Stomach (tissue), 8 donors: ENCODE measurements at regions not wholly inside any gene's neighbourhood (a gene's known extent, or its start where the extent isn't known, plus 50 kb on each side); places are given as distances from the start of the nearest gene placed in this dataset.

Experiments used
- DNase-seq, 2 donors: peaks; one replicate each; pipeline versions ENCODE4 v3.0.0 to v3.0.0-alpha.2; 2013 to 2019
- H3K27ac ChIP-seq, 5 donors: fragments of 200-600 bp in 4 of 5; sonication (generic) in 4 of 5; one replicate each; pipeline ENCODE4 v1.5.1; 2013 to 2019; ENCODE audit warnings: mild to moderate bottlenecking in 1 of 5, moderate library complexity in 1 of 5
- H3K27me3 ChIP-seq, 3 donors: fragments of 200-600 bp; sonication (generic); one replicate each; pipeline ENCODE4 v1.5.1; 2017 to 2019; ENCODE audit warnings: mixed run types in 1 of 3
- H3K36me3 ChIP-seq, 4 donors: fragments of 200-600 bp; sonication (generic); 1 replicate in 3 of 4; 2 replicates in 1 of 4; pipeline ENCODE4 v1.5.1; 2016 to 2019
- H3K4me1 ChIP-seq, 4 donors: fragments of 200-600 bp; sonication (generic); one replicate each; pipeline ENCODE4 v1.5.1; 2016 to 2019
- H3K4me3 ChIP-seq, 4 donors: fragments of 200-600 bp; sonication (generic) in 3 of 4; one replicate each; pipeline ENCODE4 v1.5.1; 2016 to 2019; ENCODE audit warnings: mild to moderate bottlenecking in 1 of 4
- H3K9me3 ChIP-seq, 4 donors: fragments of 200-600 bp; sonication (generic); one replicate each; pipeline ENCODE4 v1.5.1; 2016 to 2019
- EP300 ChIP-seq: sonication (generic); formaldehyde crosslinking; IDR thresholded peaks from one replicate; pipeline ENCODE4 v1.6.1; 2017; ENCODE audit warnings: antibody characterized with exemption
- POLR2A ChIP-seq, 4 donors: fragments of 450-650 bp; IDR thresholded peaks; one replicate each; pipeline ENCODE4 v1.6.1; 2016; ENCODE audit warnings: antibody characterized with exemption in 4 of 4, control low read depth in 2 of 4, mild to moderate bottlenecking in 1 of 4, moderate library complexity in 1 of 4
- POLR2AphosphoS5 ChIP-seq, 3 donors: sonication (generic); formaldehyde crosslinking; IDR thresholded peaks; one replicate each; pipeline ENCODE4 v1.6.1; 2016; ENCODE audit warnings: antibody characterized with exemption in 3 of 3
- WGBS, 5 donors: extraction: QIAGEN DNeasy Blood & Tissue Kit in 3 of 5; methylation state at CpG; one replicate each; pipeline versions ENCODE4 v1.1.5 to v1.1.7; 2013 to 2018; 5-methylcytosine and 5-hydroxymethylcytosine counted together
- intact Hi-C: fragments of 100-400 bp; cut with DNase I; formaldehyde crosslinking; loops from one replicate; pipeline ENCODE4 v1.15.1; 2023; ENCODE audit warnings: low total_unique reads
- TF ChIP-seq, protein P1 (sequence below), 7 experiments: fragments of 450-650 bp in 4 of 7; fragments of 200-600 bp in 3 of 7; sonication (generic) in 3 of 7; IDR thresholded peaks; one replicate each; pipeline ENCODE4 v1.5.1; 2016 to 2019; ENCODE audit warnings: antibody characterized with exemption in 7 of 7, control low read depth in 2 of 7, mild to moderate bottlenecking in 1 of 7
- donor health status: healthy with polysubstance abuse.
- donor health status: Bipolar disorder and iron deficiency.
- donor health status: healthy.

DNA sequence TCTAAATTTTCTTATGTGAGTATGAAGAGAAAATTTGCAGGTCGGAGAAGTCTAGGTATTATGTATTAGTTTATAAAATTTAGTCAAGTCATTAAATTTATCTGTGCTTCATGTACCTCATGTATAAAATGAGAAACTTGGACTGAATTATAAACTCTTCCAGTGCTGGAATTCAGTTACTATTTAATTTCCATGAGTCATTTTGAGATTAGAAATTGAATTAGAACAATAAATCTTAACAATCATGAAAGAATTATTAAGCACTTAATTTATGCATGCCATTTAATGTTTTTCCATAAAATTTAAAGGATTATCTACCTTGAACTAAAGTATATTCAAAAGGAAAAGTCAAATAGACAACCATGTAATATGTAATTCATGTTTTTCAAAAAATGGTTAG is 195.8 kb downstream of the MAD2L1 start:
- no peak overlapping the region for H3K4me3 ChIP-seq
- H3K9me3 ChIP-seq, result no peaks in the 10 kb centered on the region
- 50 to 69% (median 59%) methylated on average over 1 of the region's 1 CpG for WGBS, 5 donors
- intact Hi-C loops, result no loop called here
- H3K36me3 ChIP-seq, result no peaks in the 10 kb centered on the region
- no peaks in the 10 kb centered on the region for H3K4me1 ChIP-seq
- no peaks in the 10 kb centered on the region for H3K27me3 ChIP-seq
- no peak overlapping the region for H3K27ac ChIP-seq
- no peak for TF ChIP-seq EP300
- no peak for TF ChIP-seq POLR2AphosphoS5 (IDR thresholded peaks at IDR 0.05)
- TF ChIP-seq, protein P1, sequence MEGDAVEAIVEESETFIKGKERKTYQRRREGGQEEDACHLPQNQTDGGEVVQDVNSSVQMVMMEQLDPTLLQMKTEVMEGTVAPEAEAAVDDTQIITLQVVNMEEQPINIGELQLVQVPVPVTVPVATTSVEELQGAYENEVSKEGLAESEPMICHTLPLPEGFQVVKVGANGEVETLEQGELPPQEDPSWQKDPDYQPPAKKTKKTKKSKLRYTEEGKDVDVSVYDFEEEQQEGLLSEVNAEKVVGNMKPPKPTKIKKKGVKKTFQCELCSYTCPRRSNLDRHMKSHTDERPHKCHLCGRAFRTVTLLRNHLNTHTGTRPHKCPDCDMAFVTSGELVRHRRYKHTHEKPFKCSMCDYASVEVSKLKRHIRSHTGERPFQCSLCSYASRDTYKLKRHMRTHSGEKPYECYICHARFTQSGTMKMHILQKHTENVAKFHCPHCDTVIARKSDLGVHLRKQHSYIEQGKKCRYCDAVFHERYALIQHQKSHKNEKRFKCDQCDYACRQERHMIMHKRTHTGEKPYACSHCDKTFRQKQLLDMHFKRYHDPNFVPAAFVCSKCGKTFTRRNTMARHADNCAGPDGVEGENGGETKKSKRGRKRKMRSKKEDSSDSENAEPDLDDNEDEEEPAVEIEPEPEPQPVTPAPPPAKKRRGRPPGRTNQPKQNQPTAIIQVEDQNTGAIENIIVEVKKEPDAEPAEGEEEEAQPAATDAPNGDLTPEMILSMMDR (IDR thresholded peaks at IDR 0.05), result no peak
- no peak for TF ChIP-seq POLR2A (IDR thresholded peaks at IDR 0.05)
- no peak for DNase-seq

DNA sequence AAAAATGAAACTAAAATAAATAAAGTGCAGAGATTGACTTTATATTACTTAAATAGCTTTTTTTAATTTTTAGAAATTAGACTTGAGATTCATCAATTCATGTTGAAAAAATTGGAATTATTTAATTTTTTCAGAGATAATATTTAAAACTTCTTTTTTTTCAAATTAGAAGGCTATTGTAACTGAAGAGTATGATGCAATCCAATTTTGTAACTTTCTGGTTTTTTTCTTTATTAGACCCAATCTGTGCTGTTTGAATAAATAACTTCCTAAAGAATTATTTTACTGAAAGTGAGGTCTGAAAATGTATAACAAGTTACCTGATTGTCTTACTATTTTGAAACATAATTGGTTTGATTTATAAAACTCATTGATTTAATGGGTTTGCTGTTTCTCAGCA is 200.9 kb downstream of the MAD2L1 start:
- DNase-seq, result no peak
- Histone ChIP-seq H3K27me3 (no peaks in the 10 kb centered on the region), H3K27ac (no peak overlapping the region), H3K9me3 (no peaks in the 10 kb centered on the region), H3K4me3 (no peak overlapping the region), H3K36me3 (no peaks in the 10 kb centered on the region), H3K4me1 (no peaks in the 10 kb centered on the region)
- intact Hi-C loops, result no loop called here
- TF ChIP-seq POLR2A (IDR thresholded peaks at IDR 0.05) (no peak), EP300 (no peak), POLR2AphosphoS5 (IDR thresholded peaks at IDR 0.05) (no peak)
- TF ChIP-seq, protein P1 (IDR thresholded peaks at IDR 0.05), result no peak

DNA sequence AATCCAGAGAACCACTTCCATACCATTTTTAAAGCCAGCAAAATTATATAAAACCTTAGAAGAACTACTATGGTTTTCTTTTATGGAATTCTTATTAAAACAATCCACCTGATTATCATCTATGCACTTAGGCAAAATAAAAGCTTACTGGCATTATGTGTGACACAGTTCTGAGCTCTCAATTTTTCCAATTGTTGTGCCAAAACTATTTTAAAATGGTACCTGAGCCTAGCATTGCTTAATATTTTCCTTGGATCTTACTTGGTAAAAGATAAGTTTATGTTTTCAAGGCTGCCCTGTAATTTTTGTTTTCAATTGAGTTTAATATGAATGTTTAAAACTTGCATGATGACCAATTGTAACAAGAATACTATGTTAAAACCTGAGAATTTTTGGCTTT is 201.3 kb downstream of the MAD2L1 start:
- no peak for DNase-seq
- intact Hi-C loops, result no loop called here
- Histone ChIP-seq H3K4me1 (no peaks in the 10 kb centered on the region), H3K4me3 (no peak overlapping the region), H3K9me3 (no peaks in the 10 kb centered on the region), H3K27ac (no peak overlapping the region), H3K27me3 (no peaks in the 10 kb centered on the region), H3K36me3 (no peaks in the 10 kb centered on the region)
- TF ChIP-seq POLR2AphosphoS5 (IDR thresholded peaks at IDR 0.05), result no peak
- TF ChIP-seq POLR2A (IDR thresholded peaks at IDR 0.05), result no peak
- TF ChIP-seq, protein P1 (IDR thresholded peaks at IDR 0.05), result no peak
- no peak for TF ChIP-seq EP300

DNA sequence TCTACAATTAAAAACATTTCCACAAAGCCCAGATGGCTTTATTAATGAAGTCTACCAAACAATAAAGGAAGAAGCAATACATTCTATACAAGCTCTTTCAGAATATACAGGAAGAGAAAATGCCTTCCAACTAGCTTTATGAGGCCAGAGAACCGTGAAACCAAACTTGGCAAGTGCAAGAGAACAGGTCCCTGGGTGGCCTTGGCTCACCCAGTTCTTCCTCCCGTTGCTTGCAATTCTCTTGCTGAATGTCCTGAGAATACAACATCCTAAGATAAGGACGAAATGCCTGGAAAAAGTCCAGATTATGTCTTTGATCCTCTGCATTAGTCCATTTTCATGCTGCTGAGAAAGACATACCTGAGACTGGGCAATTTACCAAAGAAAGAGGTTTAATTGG is 204.9 kb downstream of the MAD2L1 start:
- no peak for DNase-seq
- H3K27ac ChIP-seq, result no peak overlapping the region
- H3K4me3 ChIP-seq, result no peak overlapping the region
- intact Hi-C loops, result no loop called here
- no peaks in the 10 kb centered on the region for H3K4me1 ChIP-seq
- H3K36me3 ChIP-seq, result no peaks in the 10 kb centered on the region
- no peaks in the 10 kb centered on the region for H3K9me3 ChIP-seq
- TF ChIP-seq, protein P1 (IDR thresholded peaks at IDR 0.05), result no peak
- no peaks in the 10 kb centered on the region for H3K27me3 ChIP-seq
- 29 to 52% (median 33%) methylated on average over 3 of the region's 3 CpGs for WGBS, 5 donors

DNA sequence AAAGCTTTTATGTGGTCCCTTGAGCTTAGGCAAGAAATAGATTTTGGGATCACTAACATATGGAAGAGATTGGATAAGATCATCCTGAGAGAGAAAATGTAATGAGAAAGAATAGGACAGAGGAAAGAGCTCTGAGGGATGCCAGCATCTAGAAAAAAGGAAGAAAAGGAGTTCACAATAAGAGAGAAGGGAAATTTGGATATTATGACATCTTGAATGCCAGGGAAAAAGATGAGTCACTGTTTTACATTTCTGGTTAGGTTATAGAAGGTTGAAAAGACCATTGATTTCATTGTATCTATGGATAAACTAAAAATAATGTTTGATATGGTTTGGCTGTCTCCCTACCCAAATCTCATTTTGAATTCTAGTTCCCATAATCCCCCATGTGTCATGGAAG is 208.5 kb downstream of the MAD2L1 start:
- H3K4me3 ChIP-seq, result no peak overlapping the region
- no peak overlapping the region for H3K27ac ChIP-seq
- TF ChIP-seq POLR2A (IDR thresholded peaks at IDR 0.05), result no peak
- no peak for TF ChIP-seq EP300
- TF ChIP-seq, protein P1 (IDR thresholded peaks at IDR 0.05), result no peak
- no peak for TF ChIP-seq POLR2AphosphoS5 (IDR thresholded peaks at IDR 0.05)
- no peaks in the 10 kb centered on the region for H3K9me3 ChIP-seq
- intact Hi-C loops, result no loop called here
- H3K36me3 ChIP-seq, result no peaks in the 10 kb centered on the region
- no peaks in the 10 kb centered on the region for H3K4me1 ChIP-seq
- DNase-seq, result no peak
- H3K27me3 ChIP-seq, result no peaks in the 10 kb centered on the region
